Activated CD4-positive, alpha-beta T cell treated with anti-CD3 and anti-CD28 coated beads, Interleukin-2, amount 10 ng/mL, durations not matched to agents 7 days and 5 days (primary cell): ENCODE measurements at regions not wholly inside any gene's neighbourhood (a gene's known extent, or its start where the extent isn't known, plus 50 kb on each side); places are given as distances from the start of the nearest gene placed in this dataset.

Source experiments
- CTCF ChIA-PET: fragments of 350-600 bp; sonication (Branson Sonifier 250); formaldehyde crosslinking; loops from one replicate; lab custom pipeline; 2021; ENCODE audit warnings: antibody characterized with exemption; lab: Charles Lee
- POLR2A ChIA-PET: fragments of 350-600 bp; sonication (Branson Sonifier 250); formaldehyde crosslinking; loops from one replicate; lab custom pipeline; 2021; ENCODE audit warnings: antibody characterized with exemption; lab: Charles Lee
- DNase-seq: peaks from one replicate; pipeline ENCODE4 v3.0.0-alpha.2; 2020
- H3K27ac Mint-ChIP-seq: one replicate; pipeline ENCODE4 v1.8.0; 2021; ENCODE audit warnings: mild to moderate bottlenecking, moderate library complexity, mixed read lengths
- H3K27me3 Mint-ChIP-seq: one replicate; pipeline ENCODE4 v1.8.0; 2021; ENCODE audit warnings: mixed read lengths
- H3K36me3 Mint-ChIP-seq: one replicate; pipeline ENCODE4 v1.8.0; 2021; ENCODE audit warnings: low read depth, mixed read lengths
- H3K4me1 Mint-ChIP-seq: one replicate; pipeline ENCODE4 v1.8.0; 2021; ENCODE audit warnings: mixed read lengths
- H3K4me3 Mint-ChIP-seq: one replicate; pipeline ENCODE4 v1.8.0; 2021; ENCODE audit warnings: mild to moderate bottlenecking, moderate library complexity, mixed read lengths
- H3K9me3 Mint-ChIP-seq: one replicate; pipeline ENCODE4 v1.8.0; 2021; ENCODE audit warnings: mixed read lengths

GRCh38 chr4:27128443-27128842 lies 267.8 kb downstream of the STIM2 start:
- Mint-ChIP-seq H3K4me3 (no peak overlapping the region), H3K36me3 (no peaks in the 10 kb centered on the region), H3K27me3 (no peaks in the 10 kb centered on the region), H3K4me1 (no peaks in the 10 kb centered on the region), H3K9me3 (peaks cover 2% of the 10 kb centered on the region), H3K27ac (no peak overlapping the region)
- CTCF ChIA-PET = no interaction called here
- no peak for DNase-seq
- POLR2A ChIA-PET = no interaction called here

- Mint-ChIP-seq H3K36me3 (no peaks in the 10 kb centered on the region), H3K27ac (no peak overlapping the region), H3K9me3 (peaks cover 6% of the 10 kb centered on the region), H3K4me1 (no peaks in the 10 kb centered on the region), H3K4me3 (no peak overlapping the region), H3K27me3 (no peaks in the 10 kb centered on the region)
- CTCF ChIA-PET = no interaction called here
- POLR2A ChIA-PET = no interaction called here
- DNase-seq = no peak
Observed at GRCh38 chr4:27129871-27130366, 269.3 kb downstream of the STIM2 start.

GRCh38 chr4:27132497-27132896 lies 271.9 kb downstream of the STIM2 start:
- H3K36me3 Mint-ChIP-seq = no peaks in the 10 kb centered on the region
- H3K4me1 Mint-ChIP-seq = no peaks in the 10 kb centered on the region
- H3K27me3 Mint-ChIP-seq = no peaks in the 10 kb centered on the region
- POLR2A ChIA-PET = no interaction called here
- H3K4me3 Mint-ChIP-seq = no peak overlapping the region
- H3K27ac Mint-ChIP-seq = no peak overlapping the region
- DNase-seq = no peak
- H3K9me3 Mint-ChIP-seq = peaks cover 6% of the 10 kb centered on the region
- CTCF ChIA-PET = no interaction called here

- no peaks in the 10 kb centered on the region for H3K27me3 Mint-ChIP-seq
- POLR2A ChIA-PET = no interaction called here
- DNase-seq = no peak
- H3K4me3 Mint-ChIP-seq = no peak overlapping the region
- no peaks in the 10 kb centered on the region for H3K36me3 Mint-ChIP-seq
- no peaks in the 10 kb centered on the region for H3K4me1 Mint-ChIP-seq
- no peak overlapping the region for H3K27ac Mint-ChIP-seq
- CTCF ChIA-PET = no interaction called here
- H3K9me3 Mint-ChIP-seq = no peaks in the 10 kb centered on the region
Observed at GRCh38 chr4:27140486-27140885, 279.8 kb downstream of the STIM2 start.

GRCh38 chr4:27141530-27141929 lies 280.9 kb downstream of the STIM2 start:
- Mint-ChIP-seq H3K36me3 (no peaks in the 10 kb centered on the region), H3K4me1 (no peaks in the 10 kb centered on the region), H3K9me3 (no peaks in the 10 kb centered on the region), H3K4me3 (no peak overlapping the region), H3K27me3 (no peaks in the 10 kb centered on the region), H3K27ac (no peak overlapping the region)
- ChIA-PET CTCF (no interaction called here), POLR2A (no interaction called here)
- DNase-seq = no peak

- Mint-ChIP-seq H3K27ac (no peak overlapping the region), H3K9me3 (peaks cover 6% of the 10 kb centered on the region), H3K27me3 (no peaks in the 10 kb centered on the region), H3K4me3 (no peak overlapping the region), H3K4me1 (no peaks in the 10 kb centered on the region), H3K36me3 (no peaks in the 10 kb centered on the region)
- CTCF ChIA-PET = interaction anchor here (1.0 kb wide), 1 partner anchor 10 kb away, joined by 3 read pairs; no protein-coding TSS in a partner anchor
- POLR2A ChIA-PET = no interaction called here
- DNase-seq = no peak
Observed at GRCh38 chr4:27142841-27143240, 282.2 kb downstream of the STIM2 start.

GRCh38 chr4:27145597-27145996 lies 285.0 kb downstream of the STIM2 start:
- H3K4me3 Mint-ChIP-seq = no peak overlapping the region

GRCh38 chr4:27148211-27148895 lies 287.7 kb downstream of the STIM2 start:
- no peaks in the 10 kb centered on the region for H3K27me3 Mint-ChIP-seq
- CTCF ChIA-PET = no interaction called here
- H3K36me3 Mint-ChIP-seq = no peaks in the 10 kb centered on the region
- H3K27ac Mint-ChIP-seq = no peak overlapping the region
- H3K4me3 Mint-ChIP-seq = no peak overlapping the region
- H3K9me3 Mint-ChIP-seq = peaks cover 6% of the 10 kb centered on the region
- POLR2A ChIA-PET = no interaction called here
- H3K4me1 Mint-ChIP-seq = no peaks in the 10 kb centered on the region
- no peak for DNase-seq

More at GRCh38 chr4:27145597-27145996, 285.0 kb downstream of the STIM2 start:
- CTCF ChIA-PET = no interaction called here
- no peaks in the 10 kb centered on the region for H3K36me3 Mint-ChIP-seq
- no peaks in the 10 kb centered on the region for H3K4me1 Mint-ChIP-seq
- DNase-seq = no peak
- H3K27me3 Mint-ChIP-seq = no peaks in the 10 kb centered on the region
- peaks cover 6% of the 10 kb centered on the region for H3K9me3 Mint-ChIP-seq
- H3K27ac Mint-ChIP-seq = no peak overlapping the region
- POLR2A ChIA-PET = no interaction called here

- H3K27me3 Mint-ChIP-seq = no peaks in the 10 kb centered on the region
- no peak overlapping the region for H3K27ac Mint-ChIP-seq
- CTCF ChIA-PET = no interaction called here
- DNase-seq = no peak
- no peaks in the 10 kb centered on the region for H3K4me1 Mint-ChIP-seq
- no peak overlapping the region for H3K4me3 Mint-ChIP-seq
- POLR2A ChIA-PET = no interaction called here
- H3K9me3 Mint-ChIP-seq = peaks cover 6% of the 10 kb centered on the region
- no peaks in the 10 kb centered on the region for H3K36me3 Mint-ChIP-seq
Observed at GRCh38 chr4:27149541-27150212, 289.0 kb downstream of the STIM2 start.

- ChIA-PET CTCF (interaction anchor here (0.8 kb wide), 1 partner anchor 9 kb away, joined by 3 read pairs; no protein-coding TSS in a partner anchor), POLR2A (no interaction called here)
- no peaks in the 10 kb centered on the region for H3K36me3 Mint-ChIP-seq
- no peak overlapping the region for H3K27ac Mint-ChIP-seq
- no peak overlapping the region for H3K4me3 Mint-ChIP-seq
- no peaks in the 10 kb centered on the region for H3K9me3 Mint-ChIP-seq
- no peak for DNase-seq
- H3K4me1 Mint-ChIP-seq = no peaks in the 10 kb centered on the region
- no peaks in the 10 kb centered on the region for H3K27me3 Mint-ChIP-seq
Observed at GRCh38 chr4:27152703-27153102, 292.1 kb downstream of the STIM2 start.

GRCh38 chr4:27154706-27155105 lies 294.1 kb downstream of the STIM2 start:
- Mint-ChIP-seq H3K4me3 (no peak overlapping the region), H3K27ac (no peak overlapping the region), H3K36me3 (no peaks in the 10 kb centered on the region), H3K9me3 (no peaks in the 10 kb centered on the region), H3K27me3 (no peaks in the 10 kb centered on the region), H3K4me1 (no peaks in the 10 kb centered on the region)
- ChIA-PET POLR2A (no interaction called here), CTCF (no interaction called here)
- no peak for DNase-seq

- Mint-ChIP-seq H3K4me3 (no peak overlapping the region), H3K9me3 (no peaks in the 10 kb centered on the region), H3K36me3 (no peaks in the 10 kb centered on the region), H3K4me1 (no peaks in the 10 kb centered on the region), H3K27ac (no peak overlapping the region), H3K27me3 (no peaks in the 10 kb centered on the region)
- ChIA-PET POLR2A (no interaction called here), CTCF (no interaction called here)
- DNase-seq = no peak
Observed at GRCh38 chr4:27161191-27161590, 300.6 kb downstream of the STIM2 start.

- no peak overlapping the region for H3K4me3 Mint-ChIP-seq
Observed at GRCh38 chr4:27168783-27169182, 308.1 kb downstream of the STIM2 start.

More at GRCh38 chr4:27168783-27169182, 308.1 kb downstream of the STIM2 start:
- Mint-ChIP-seq H3K27ac (no peak overlapping the region), H3K27me3 (no peaks in the 10 kb centered on the region), H3K36me3 (no peaks in the 10 kb centered on the region), H3K4me1 (no peaks in the 10 kb centered on the region), H3K9me3 (no peaks in the 10 kb centered on the region)
- POLR2A ChIA-PET = no interaction called here
- DNase-seq = no peak
- CTCF ChIA-PET = interaction anchor here (0.7 kb wide), 1 partner anchor 76 kb away, joined by 3 read pairs; no protein-coding TSS in a partner anchor
